Endothelial cell of umbilical vein (primary cell): ENCODE measurements at regions not wholly inside any gene's neighbourhood (a gene's known extent, or its start where the extent isn't known, plus 50 kb on each side); places are given as distances from the start of the nearest gene placed in this dataset.

Source experiments
- BruUV-seq: library from RNA; stranded (reverse); fragments of 400-500 nt; replicated peaks from 2 replicates; lab custom pipeline; 2021; lab: Mats Ljungman, UMichigan
- CTCF ChIA-PET: fragments of 300-600, 350-600 bp; sonication (Branson Sonifier 250); formaldehyde crosslinking; loops from one replicate; lab custom pipeline; 2021; ENCODE audit warnings: antibody characterized with exemption, inconsistent platforms; lab: Charles Lee
- POLR2A ChIA-PET: fragments of 300-600, 350-600 bp; sonication (Branson Sonifier 250); formaldehyde crosslinking; loops from one replicate; lab custom pipeline; 2021; ENCODE audit warnings: antibody characterized with exemption, inconsistent platforms; lab: Charles Lee
- DNase-seq: peaks from one replicate; pipeline ENCODE4 v3.0.0-alpha.2; 2011; ENCODE audit warnings: low read depth, low spot score
- FAIRE-seq: peaks from 2 replicates; lab custom pipeline; 2011; peaks lifted over from hg19 to GRCh38; lab: Jason Lieb, UNC
- H2AFZ ChIP-seq: 2 replicates; pipeline ENCODE4 v1.6.0; 2012; ENCODE audit warnings: low read depth, low read length, control low read depth, inconsistent platforms
- H3K27ac ChIP-seq: 2 replicates; pipeline ENCODE4 v1.5.1; 2011; ENCODE audit warnings: low read depth, mild to moderate bottlenecking, control low read depth, low read length, moderate library complexity; ENCODE audit not compliant: insufficient read depth
- H3K27me3 ChIP-seq, 2 experiments: 2 replicates each; pipeline versions ENCODE4 v1.6.0 to v1.6.1; 2011; ENCODE audit warnings: low read length in 2 of 2, mixed read lengths in 1 of 2; ENCODE audit not compliant: control insufficient read depth in 2 of 2, insufficient read depth in 2 of 2
- H3K36me3 ChIP-seq, 2 experiments: 2 replicates in 1 of 2; 3 replicates in 1 of 2; pipeline ENCODE4 v1.5.1; 2011; ENCODE audit warnings: low read length in 2 of 2, mild to moderate bottlenecking in 1 of 2, moderate library complexity in 1 of 2; ENCODE audit not compliant: control insufficient read depth in 2 of 2, insufficient read depth in 2 of 2; ENCODE audit errors: extremely low read depth in 1 of 2
- H3K4me1 ChIP-seq: 3 replicates; pipeline ENCODE4 v1.5.1; 2011; ENCODE audit warnings: mild to moderate bottlenecking, low read length; ENCODE audit not compliant: control insufficient read depth, insufficient read depth; ENCODE audit errors: extremely low read depth
- H3K4me2 ChIP-seq: 2 replicates; pipeline ENCODE4 v1.6.1; 2011; ENCODE audit warnings: low read length, control low read depth, mixed read lengths; ENCODE audit not compliant: insufficient read depth
- H3K4me3 ChIP-seq, 3 experiments: fragments of 200-600 bp in 1 of 3; sonication (generic), shearing (Covaris generic) in 1 of 3; replicated peaks in 1 of 3; 2 replicates each; pipeline ENCODE4 v1.5.1; 2011 to 2016; ENCODE audit warnings: control low read depth in 3 of 3, low read length in 3 of 3, mild to moderate bottlenecking in 2 of 3, inconsistent platforms in 1 of 3, low read depth in 1 of 3, moderate library complexity in 1 of 3; ENCODE audit not compliant: insufficient read depth in 1 of 3
- H3K79me2 ChIP-seq: 2 replicates; pipeline ENCODE4 v1.6.0; 2012; ENCODE audit warnings: low read length, inconsistent platforms; ENCODE audit not compliant: control insufficient read depth, insufficient read depth
- H3K9ac ChIP-seq: replicated peaks from 2 replicates; pipeline ENCODE3; 2011; ENCODE audit warnings: low read length, control low read depth; ENCODE audit not compliant: insufficient read depth; ENCODE audit errors: extremely low read depth
- H3K9me1 ChIP-seq: replicated peaks from 3 replicates; pipeline ENCODE4 v1.6.0; 2011; ENCODE audit warnings: mild to moderate bottlenecking, low read length; ENCODE audit not compliant: control insufficient read depth, insufficient read depth; ENCODE audit errors: extremely low read depth
- H3K9me3 ChIP-seq: replicated peaks from 2 replicates; pipeline ENCODE4 v1.5.1; 2012; ENCODE audit warnings: low read length, inconsistent platforms; ENCODE audit not compliant: control insufficient read depth, insufficient read depth
- H4K20me1 ChIP-seq: replicated peaks from 2 replicates; pipeline ENCODE3; 2011; ENCODE audit warnings: mild to moderate bottlenecking, low read length; ENCODE audit not compliant: control insufficient read depth, insufficient read depth; ENCODE audit errors: extremely low read depth
- CTCF ChIP-seq, 2 donors: IDR thresholded peaks; 1 replicate in 1 of 2; 2 replicates in 1 of 2; pipeline ENCODE4 v1.5.1; 2011; ENCODE audit warnings: low read length in 2 of 2, mild to moderate bottlenecking in 2 of 2, moderate library complexity in 2 of 2, control low read depth in 1 of 2, inconsistent platforms in 1 of 2, low read depth in 1 of 2; ENCODE audit not compliant: insufficient read depth in 1 of 2; ENCODE audit errors: extremely low read depth in 1 of 2
- EZH2 ChIP-seq: IDR thresholded peaks from 2 replicates; pipeline ENCODE4 v1.6.1; 2012; ENCODE audit warnings: borderline replicate concordance, low read depth, mild to moderate bottlenecking, moderate library complexity, low read length, inconsistent platforms; ENCODE audit not compliant: severe bottlenecking
- FOS ChIP-seq: IDR thresholded peaks from 2 replicates; pipeline ENCODE4 v1.6.1; 2011; ENCODE audit warnings: mild to moderate bottlenecking, low read length, moderate library complexity, borderline replicate concordance; ENCODE audit not compliant: insufficient read depth
- GATA2 ChIP-seq: IDR thresholded peaks from 2 replicates; pipeline ENCODE4 v1.7.0; 2011; ENCODE audit warnings: low read depth, mild to moderate bottlenecking, moderate library complexity, mixed read lengths, low read length; ENCODE audit not compliant: insufficient read length, insufficient read depth
- JUN ChIP-seq: IDR thresholded peaks from 2 replicates; pipeline ENCODE4 v1.6.1; 2011; ENCODE audit warnings: borderline replicate concordance, low read depth; ENCODE audit not compliant: insufficient read length, insufficient read depth
- MAX ChIP-seq: IDR thresholded peaks from 2 replicates; pipeline ENCODE4 v1.6.1; 2011; ENCODE audit not compliant: insufficient read depth, insufficient read length
- MYC ChIP-seq: IDR thresholded peaks from one replicate; pipeline ENCODE4 v1.6.1; 2011; ENCODE audit warnings: mild to moderate bottlenecking, low read depth, low read length
- POLR2A ChIP-seq: IDR thresholded peaks from 2 replicates; pipeline ENCODE4 v1.6.1; 2012; ENCODE audit warnings: low read depth, mild to moderate bottlenecking, control low read depth, low read length
- POLR2AphosphoS5 ChIP-seq: IDR thresholded peaks from 2 replicates; pipeline ENCODE4 v1.6.1; 2012; ENCODE audit warnings: low read depth, mild to moderate bottlenecking, control low read depth, low read length, moderate library complexity; ENCODE audit not compliant: insufficient read depth
- dilution Hi-C: fragments of 300-500 bp; cut with MboI; formaldehyde crosslinking; loops from one replicate; pipeline ENCODE4 v1.15.0; 2019; ENCODE audit warnings: low sequenced_read_pairs; ENCODE audit not compliant: extremely low pct_ligation_motif_present
- intact Hi-C: fragments of 100-400 bp; cut with micrococcal nuclease; formaldehyde crosslinking; loops from one replicate; pipeline ENCODE4 v1.10.0; 2022

GRCh38 chr12:69087986-69088385 lies 151.4 kb upstream of the CPSF6 start:
- ChIA-PET CTCF (interaction anchor here (1.6 kb wide), 2 partner anchors 9 to 17 kb away, joined by 4 read pairs; no protein-coding TSS in a partner anchor), POLR2A (no interaction called here)
- Histone ChIP-seq H3K4me2 (no peak overlapping the region), H3K4me3 (no peak overlapping the region), H3K36me3 (no peaks in the 10 kb centered on the region), H3K9me3 (no peaks in the 10 kb centered on the region), H3K9me1 (no peaks in the 10 kb centered on the region), H2AFZ (no peak overlapping the region), H4K20me1 (no peaks in the 10 kb centered on the region), H3K27ac (no peak overlapping the region), H3K4me1 (no peaks in the 10 kb centered on the region), H3K9ac (no peak overlapping the region), H3K79me2 (no peaks in the 10 kb centered on the region), H3K27me3 (peaks cover 27 to 56% of the 10 kb centered on the region in 2 experiments)
- dilution Hi-C loops (no loop called here), intact Hi-C loops (no loop called here)
- BruUV-seq = no TSS peak
- FAIRE-seq (no peak), DNase-seq (no peak)
- TF ChIP-seq FOS (no peak), POLR2A (no peak), GATA2 (no peak), MYC (no peak), CTCF (IDR thresholded peaks at IDR 0.05; ENCODE audit: extremely low read depth in 1 of 2, insufficient read depth in 1 of 2, low read depth in 1 of 2, low read length in 2 of 2) (no peak), POLR2AphosphoS5 (no peak), EZH2 (no peak), JUN (no peak), MAX (no peak)
